Immature natural killer cell (primary cell): ENCODE measurements at regions not wholly inside any gene's neighbourhood (a gene's known extent, or its start where the extent isn't known, plus 50 kb on each side); places are given as distances from the start of the nearest gene placed in this dataset.

ENCODE experiments used
- DNase-seq, 3 donors: peaks; one replicate each; pipeline ENCODE4 v3.0.0; 2022; ENCODE audit warnings: mixed read lengths in 1 of 3
- H3K27ac Mint-ChIP-seq, 6 donors: one replicate each; pipeline ENCODE4 v1.8.0; 2020; ENCODE audit warnings: mixed read lengths in 6 of 6, mild to moderate bottlenecking in 5 of 6, inconsistent platforms in 4 of 6, moderate library complexity in 3 of 6
- H3K27me3 Mint-ChIP-seq, 3 donors: one replicate each; pipeline ENCODE4 v1.8.0; 2020 to 2021; ENCODE audit warnings: low read depth in 3 of 3, mild to moderate bottlenecking in 3 of 3, mixed read lengths in 3 of 3, moderate library complexity in 3 of 3, inconsistent platforms in 1 of 3
- H3K36me3 Mint-ChIP-seq, 3 donors: one replicate each; pipeline ENCODE4 v1.8.0; 2020; ENCODE audit warnings: mixed read lengths in 3 of 3, inconsistent platforms in 2 of 3, mild to moderate bottlenecking in 2 of 3
- H3K4me1 Mint-ChIP-seq, 2 donors: one replicate each; pipeline ENCODE4 v1.8.0; 2020; ENCODE audit warnings: inconsistent platforms in 2 of 2, mild to moderate bottlenecking in 2 of 2, mixed read lengths in 2 of 2, moderate library complexity in 1 of 2
- H3K4me3 Mint-ChIP-seq, 5 donors: one replicate each; pipeline ENCODE4 v1.8.0; 2020; ENCODE audit warnings: mild to moderate bottlenecking in 5 of 5, mixed read lengths in 5 of 5, inconsistent platforms in 3 of 5, moderate library complexity in 3 of 5
- H3K9me3 Mint-ChIP-seq, 6 donors: one replicate each; pipeline ENCODE4 v1.8.0; 2020; ENCODE audit warnings: mild to moderate bottlenecking in 6 of 6, mixed read lengths in 6 of 6, inconsistent platforms in 4 of 6, moderate library complexity in 3 of 6

DNA sequence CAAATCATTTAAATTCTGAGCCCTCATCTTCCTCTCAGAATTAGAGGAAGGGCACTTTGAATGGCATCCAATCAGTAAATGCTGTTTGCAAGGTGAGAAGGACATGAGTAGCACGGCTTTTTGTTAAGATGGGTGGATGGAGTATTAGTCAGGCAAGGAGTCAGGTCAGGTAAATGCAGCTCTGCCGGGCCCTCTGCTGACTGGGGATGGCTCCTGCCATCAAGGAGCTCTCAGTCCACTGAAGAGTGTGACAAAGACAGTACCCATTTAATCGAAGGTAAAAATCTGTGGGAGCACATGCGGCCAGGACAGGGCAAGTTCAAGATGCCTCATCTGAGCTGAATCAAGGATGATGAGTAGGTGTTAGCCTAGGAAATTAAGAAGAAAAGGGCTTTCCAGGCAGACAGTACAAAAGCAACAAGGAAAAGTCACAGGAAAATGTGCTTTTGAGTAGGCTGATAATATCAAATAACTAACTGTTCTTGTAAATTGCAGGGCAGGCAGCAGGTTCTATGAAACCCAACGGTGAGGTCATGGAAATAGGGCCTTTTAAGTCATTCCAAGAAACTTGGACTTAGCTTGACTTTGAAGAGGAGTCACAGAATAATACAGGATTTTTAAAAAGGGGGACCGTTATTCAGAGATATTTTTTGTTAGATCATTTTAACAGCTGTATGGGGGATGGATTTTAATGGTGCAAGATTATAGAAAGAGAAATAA lies 670.5 kb upstream of the ARGLU1 start:
- Mint-ChIP-seq H3K36me3 (no peaks in the 10 kb centered on the region), H3K27me3 (peaks cover 0 to 5% (median 0%) of the 10 kb centered on the region in 3 donors), H3K4me1 (no peaks in the 10 kb centered on the region), H3K27ac (no peak overlapping the region), H3K9me3 (peaks cover 0 to 13% (median 1%) of the 10 kb centered on the region in 6 donors), H3K4me3 (no peak overlapping the region)
- DNase-seq = no peak

GRCh38 chr13:107234319-107235073 lies 666.6 kb upstream of the ARGLU1 start:
- Mint-ChIP-seq H3K36me3 (no peaks in the 10 kb centered on the region), H3K9me3 (peaks cover 0 to 8% (median under 1%) of the 10 kb centered on the region in 6 donors)

DNA sequence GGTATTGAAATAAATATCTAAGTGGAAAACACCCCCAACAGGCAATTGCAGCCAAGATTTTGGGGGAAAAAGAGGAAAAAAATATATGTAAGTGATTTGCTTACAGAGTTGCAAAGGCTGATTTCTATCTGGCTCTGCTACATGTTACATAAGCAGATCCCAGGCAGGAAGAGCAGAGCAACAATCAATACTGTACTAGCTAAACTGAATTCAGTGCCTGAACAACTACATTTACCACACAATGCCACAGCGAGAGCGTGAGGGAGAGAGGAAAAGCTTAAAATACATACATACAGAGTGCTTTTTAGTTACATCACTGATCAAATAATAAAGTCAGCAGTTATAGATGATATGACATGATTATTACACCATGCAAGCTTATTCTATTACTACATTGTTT lies 665.6 kb upstream of the ARGLU1 start:
- Mint-ChIP-seq H3K4me3 (no peak overlapping the region), H3K36me3 (no peaks in the 10 kb centered on the region), H3K27me3 (peaks cover 0 to 2% (median 0%) of the 10 kb centered on the region in 3 donors)

More at GRCh38 chr13:107234319-107235073, 666.6 kb upstream of the ARGLU1 start:
- H3K27ac Mint-ChIP-seq = no peak overlapping the region
- no peak for DNase-seq
- no peak overlapping the region for H3K4me3 Mint-ChIP-seq
- no peaks in the 10 kb centered on the region for H3K4me1 Mint-ChIP-seq
- peaks cover 0 to 2% (median 0%) of the 10 kb centered on the region in 3 donors for H3K27me3 Mint-ChIP-seq

GRCh38 chr13:107231944-107232343 lies 664.0 kb upstream of the ARGLU1 start:
- peaks cover 0 to 4% (median 0%) of the 10 kb centered on the region in 6 donors for H3K9me3 Mint-ChIP-seq
- no peak overlapping the region for H3K27ac Mint-ChIP-seq
- DNase-seq = no peak
- H3K27me3 Mint-ChIP-seq = peaks cover 0 to 2% (median 0%) of the 10 kb centered on the region in 3 donors
- H3K4me1 Mint-ChIP-seq = no peaks in the 10 kb centered on the region
- no peak overlapping the region for H3K4me3 Mint-ChIP-seq
- H3K36me3 Mint-ChIP-seq = no peaks in the 10 kb centered on the region

More for the DNA sequence above, 665.6 kb upstream of the ARGLU1 start:
- H3K27ac Mint-ChIP-seq = no peak overlapping the region
- DNase-seq = no peak
- no peaks in the 10 kb centered on the region for H3K4me1 Mint-ChIP-seq
- peaks cover 0 to 4% (median 0%) of the 10 kb centered on the region in 6 donors for H3K9me3 Mint-ChIP-seq

GRCh38 chr13:107223867-107224266 lies 655.9 kb upstream of the ARGLU1 start:
- DNase-seq = no peak
- Mint-ChIP-seq H3K36me3 (no peaks in the 10 kb centered on the region), H3K4me1 (no peaks in the 10 kb centered on the region), H3K27me3 (peaks cover 0 to 6% (median 0%) of the 10 kb centered on the region in 3 donors), H3K4me3 (no peak overlapping the region), H3K9me3 (peaks cover 0 to 4% (median 0%) of the 10 kb centered on the region in 6 donors), H3K27ac (no peak overlapping the region)

- H3K27me3 Mint-ChIP-seq = peaks cover 0 to 6% (median 0%) of the 10 kb centered on the region in 3 donors
- H3K27ac Mint-ChIP-seq = no peak overlapping the region
- no peak for DNase-seq
- no peaks in the 10 kb centered on the region for H3K36me3 Mint-ChIP-seq
- no peak overlapping the region for H3K4me3 Mint-ChIP-seq
- peaks cover 0 to 4% (median 1%) of the 10 kb centered on the region in 6 donors for H3K9me3 Mint-ChIP-seq
- no peaks in the 10 kb centered on the region for H3K4me1 Mint-ChIP-seq
Observed at GRCh38 chr13:107222597-107222996, 654.7 kb upstream of the ARGLU1 start.

GRCh38 chr13:107220245-107220644 lies 652.3 kb upstream of the ARGLU1 start:
- Mint-ChIP-seq H3K4me1 (no peaks in the 10 kb centered on the region), H3K27ac (no peak overlapping the region), H3K36me3 (no peaks in the 10 kb centered on the region), H3K9me3 (peaks cover 0 to 4% (median 1%) of the 10 kb centered on the region in 6 donors), H3K27me3 (no peaks in the 10 kb centered on the region), H3K4me3 (no peak overlapping the region)
- DNase-seq = no peak

- Mint-ChIP-seq H3K4me1 (no peaks in the 10 kb centered on the region), H3K9me3 (peaks cover 0 to 3% (median 0%) of the 10 kb centered on the region in 6 donors), H3K4me3 (no peak overlapping the region), H3K27me3 (peaks cover 0 to 1% (median 0%) of the 10 kb centered on the region in 3 donors), H3K27ac (no peak overlapping the region), H3K36me3 (no peaks in the 10 kb centered on the region)
- DNase-seq = no peak
Observed at GRCh38 chr13:107217251-107217650, 649.3 kb upstream of the ARGLU1 start.

DNA sequence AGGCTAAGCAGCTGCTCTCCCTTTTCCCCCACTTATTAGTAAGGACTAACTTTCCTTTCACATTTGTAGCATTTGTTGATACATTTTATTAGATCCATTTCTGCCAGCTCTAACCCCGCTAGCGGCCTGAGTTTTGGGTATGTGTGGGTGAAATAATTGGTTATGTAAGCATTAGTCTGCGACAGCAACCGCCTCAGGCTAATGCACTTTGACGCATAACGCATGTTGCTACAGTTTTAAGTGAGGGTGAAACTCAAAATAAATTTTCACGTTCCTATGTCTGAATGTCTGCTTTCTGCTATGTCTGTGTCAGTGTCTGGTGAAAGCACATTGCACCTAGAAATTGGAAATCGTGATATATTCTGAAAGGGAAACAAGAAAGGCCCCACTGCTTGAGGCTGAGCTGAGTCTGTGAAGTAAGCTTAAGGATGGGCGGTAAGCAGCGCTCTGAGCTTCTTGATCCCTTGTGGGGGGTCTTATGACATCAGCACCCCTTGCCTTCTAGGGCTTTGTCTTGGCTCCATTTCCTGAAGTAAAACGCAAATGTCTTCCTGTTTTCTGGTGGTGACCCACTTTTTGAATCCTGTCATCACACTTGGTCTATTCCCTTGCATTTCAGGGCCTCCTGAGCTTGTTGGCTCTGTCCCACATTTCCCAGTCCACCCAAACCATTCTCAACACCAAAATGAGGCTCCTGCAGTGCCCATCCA lies 648.3 kb upstream of the ARGLU1 start:
- DNase-seq = no peak
- Mint-ChIP-seq H3K36me3 (no peaks in the 10 kb centered on the region), H3K27ac (no peak overlapping the region), H3K4me1 (no peaks in the 10 kb centered on the region), H3K27me3 (peaks cover 0 to 1% (median 0%) of the 10 kb centered on the region in 3 donors), H3K9me3 (peaks cover 0 to 3% (median 0%) of the 10 kb centered on the region in 6 donors), H3K4me3 (no peak overlapping the region)

- DNase-seq = peak; percentile 2 to 3 (median 3)
- H3K9me3 Mint-ChIP-seq = no peaks in the 10 kb centered on the region
- no peak overlapping the region for H3K4me3 Mint-ChIP-seq
- H3K27me3 Mint-ChIP-seq = peaks cover 0 to 1% (median 0%) of the 10 kb centered on the region in 3 donors
- H3K36me3 Mint-ChIP-seq = no peaks in the 10 kb centered on the region
- no peaks in the 10 kb centered on the region for H3K4me1 Mint-ChIP-seq
- no peak overlapping the region for H3K27ac Mint-ChIP-seq
Observed at GRCh38 chr13:107211073-107211472, 643.1 kb upstream of the ARGLU1 start.

- Mint-ChIP-seq H3K9me3 (no peaks in the 10 kb centered on the region), H3K4me3 (no peak overlapping the region), H3K27me3 (peaks cover 0 to 1% (median 0%) of the 10 kb centered on the region in 3 donors), H3K27ac (no peak overlapping the region), H3K36me3 (no peaks in the 10 kb centered on the region), H3K4me1 (no peaks in the 10 kb centered on the region)
- DNase-seq = no peak
Observed at GRCh38 chr13:107210723-107211030, 642.7 kb upstream of the ARGLU1 start.

GRCh38 chr13:107209824-107210722 lies 642.1 kb upstream of the ARGLU1 start:
- no peak overlapping the region for H3K27ac Mint-ChIP-seq

GRCh38 chr13:107208889-107209288 lies 641.0 kb upstream of the ARGLU1 start:
- H3K27me3 Mint-ChIP-seq = peaks cover 0 to 1% (median 0%) of the 10 kb centered on the region in 3 donors
- H3K36me3 Mint-ChIP-seq = no peaks in the 10 kb centered on the region
- H3K4me3 Mint-ChIP-seq = no peak overlapping the region
- no peak overlapping the region for H3K27ac Mint-ChIP-seq
- H3K9me3 Mint-ChIP-seq = no peaks in the 10 kb centered on the region
- no peaks in the 10 kb centered on the region for H3K4me1 Mint-ChIP-seq
- DNase-seq = no peak

More at GRCh38 chr13:107209824-107210722, 642.1 kb upstream of the ARGLU1 start:
- no peaks in the 10 kb centered on the region for H3K36me3 Mint-ChIP-seq
- no peak for DNase-seq
- H3K27me3 Mint-ChIP-seq = peaks cover 0 to 1% (median 0%) of the 10 kb centered on the region in 3 donors
- no peaks in the 10 kb centered on the region for H3K4me1 Mint-ChIP-seq
- no peak overlapping the region for H3K4me3 Mint-ChIP-seq
- H3K9me3 Mint-ChIP-seq = no peaks in the 10 kb centered on the region
